ENCODE measurements at regions not wholly inside any gene's neighbourhood (a gene's known extent, or its start where the extent isn't known, plus 50 kb on each side); places are given as distances from the start of the nearest gene placed in this dataset.

GRCh38 chr4:124386163-124386562 lies 326.4 kb downstream of the ANKRD50 start:
- Histone ChIP-seq H4K20me1 (ENCODE audit: insufficient read depth, low read length) (no peaks in the 10 kb centered on the region), H3K4me1 (ENCODE audit: insufficient read depth, low read length, poor library complexity, severe bottlenecking) (no peaks in the 10 kb centered on the region), H3K27ac (ENCODE audit: low read depth, low read length, poor library complexity, severe bottlenecking) (no peak overlapping the region), H3K4me2 (ENCODE audit: low read length) (no peak overlapping the region), H3K4me3 (ENCODE audit: low read depth, low read length, poor library complexity, severe bottlenecking) (no peak overlapping the region), H2AFZ (ENCODE audit: low read length) (no peak overlapping the region), H3K9me3 (ENCODE audit: low read length) (no peaks in the 10 kb centered on the region), H3K79me2 (ENCODE audit: insufficient read depth, low read depth, low read length) (no peaks in the 10 kb centered on the region), H3K9me2 (ENCODE audit: insufficient read depth, low read length) (no peaks in the 10 kb centered on the region), H3K36me3 (ENCODE audit: insufficient read depth, low read length) (no peaks in the 10 kb centered on the region)
- ChIA-PET CTCF (ENCODE audit: unreplicated experiment) (no interaction called here), POLR2A (interaction anchor here (0.6 kb wide), 2 partner anchors 1033 to 1230 kb away, joined by 3 read pairs; no protein-coding TSS in a partner anchor)
- intact Hi-C loops (cut with micrococcal nuclease; ENCODE audit: unreplicated experiment): no loop called here
- no peak for DNase-seq (ENCODE audit: low spot score)
- no TSS peak for BruUV-seq (replicated peaks)
- TF ChIP-seq EZH2phosphoT487 (IDR thresholded peaks at IDR 0.05; ENCODE audit: borderline replicate concordance, low read depth, low read length): no peak
- TF ChIP-seq CTCF (conservative IDR thresholded peaks at IDR 0.05; ENCODE audit: low read length): no peak

GRCh38 chr4:124386648-124387047 lies 325.9 kb downstream of the ANKRD50 start:
- H4K20me1 ChIP-seq (ENCODE audit: insufficient read depth, low read length): no peaks in the 10 kb centered on the region
- no peaks in the 10 kb centered on the region for H3K36me3 ChIP-seq (ENCODE audit: insufficient read depth, low read length)
- no peaks in the 10 kb centered on the region for H3K9me2 ChIP-seq (ENCODE audit: insufficient read depth, low read length)
- no peak for TF ChIP-seq EZH2phosphoT487 (IDR thresholded peaks at IDR 0.05; ENCODE audit: borderline replicate concordance, low read depth, low read length)
- no peak for TF ChIP-seq CTCF (conservative IDR thresholded peaks at IDR 0.05; ENCODE audit: low read length)
- H3K4me2 ChIP-seq (ENCODE audit: low read length): no peak overlapping the region
- no peaks in the 10 kb centered on the region for H3K9me3 ChIP-seq (ENCODE audit: low read length)
- no peak overlapping the region for H2AFZ ChIP-seq (ENCODE audit: low read length)
- ChIA-PET CTCF (ENCODE audit: unreplicated experiment) (no interaction called here), POLR2A (interaction anchor here (0.6 kb wide), 1 partner anchor 1230 kb away, joined by 3 read pairs; no protein-coding TSS in a partner anchor)
- intact Hi-C loops (cut with micrococcal nuclease; ENCODE audit: unreplicated experiment): no loop called here
- DNase-seq (ENCODE audit: low spot score): no peak
- H3K4me3 ChIP-seq (ENCODE audit: low read depth, low read length, poor library complexity, severe bottlenecking): no peak overlapping the region
- BruUV-seq (replicated peaks): no TSS peak
- no peak overlapping the region for H3K27ac ChIP-seq (ENCODE audit: low read depth, low read length, poor library complexity, severe bottlenecking)
- H3K79me2 ChIP-seq (ENCODE audit: insufficient read depth, low read depth, low read length): no peaks in the 10 kb centered on the region
- H3K4me1 ChIP-seq (ENCODE audit: insufficient read depth, low read length, poor library complexity, severe bottlenecking): no peaks in the 10 kb centered on the region

GRCh38 chr4:124389591-124389990 lies 322.9 kb downstream of the ANKRD50 start:
- intact Hi-C loops (cut with micrococcal nuclease; ENCODE audit: unreplicated experiment): no loop called here
- BruUV-seq (replicated peaks): no TSS peak
- Histone ChIP-seq H3K79me2 (ENCODE audit: insufficient read depth, low read depth, low read length) (no peaks in the 10 kb centered on the region), H3K9me3 (ENCODE audit: low read length) (no peaks in the 10 kb centered on the region), H3K36me3 (ENCODE audit: insufficient read depth, low read length) (no peaks in the 10 kb centered on the region), H2AFZ (ENCODE audit: low read length) (no peak overlapping the region), H3K4me2 (ENCODE audit: low read length) (no peak overlapping the region), H3K27ac (ENCODE audit: low read depth, low read length, poor library complexity, severe bottlenecking) (no peak overlapping the region), H3K4me1 (ENCODE audit: insufficient read depth, low read length, poor library complexity, severe bottlenecking) (no peaks in the 10 kb centered on the region), H3K4me3 (ENCODE audit: low read depth, low read length, poor library complexity, severe bottlenecking) (no peak overlapping the region), H3K9me2 (ENCODE audit: insufficient read depth, low read length) (no peaks in the 10 kb centered on the region), H4K20me1 (ENCODE audit: insufficient read depth, low read length) (no peaks in the 10 kb centered on the region)
- TF ChIP-seq CTCF (conservative IDR thresholded peaks at IDR 0.05; ENCODE audit: low read length): no peak
- TF ChIP-seq EZH2phosphoT487 (IDR thresholded peaks at IDR 0.05; ENCODE audit: borderline replicate concordance, low read depth, low read length): no peak
- POLR2A ChIA-PET: no interaction called here
- CTCF ChIA-PET (ENCODE audit: unreplicated experiment): no interaction called here
- no peak for DNase-seq (ENCODE audit: low spot score)

Data from OCI-LY7 (cell line).